ENCODE measurements at regions not wholly inside any gene's neighbourhood (a gene's known extent, or its start where the extent isn't known, plus 50 kb on each side); places are given as distances from the start of the nearest gene placed in this dataset.

- Histone ChIP-seq H3K4me3 (no peak overlapping the region), H3K27ac (no peak overlapping the region), H3K9me3 (ENCODE audit: low read depth) (no peaks in the 10 kb centered on the region), H3K4me1 (ENCODE audit: low read depth) (no peaks in the 10 kb centered on the region), H3K36me3 (no peaks in the 10 kb centered on the region), H3K27me3 (no peaks in the 10 kb centered on the region)
- DNase-seq (ENCODE audit: low read depth in 1 of 2, low spot score in 1 of 2): no peak
- TF ChIP-seq CTCF (IDR thresholded peaks at IDR 0.05; ENCODE audit: low read depth, low read length): no peak
Observed at GRCh38 chr3:116601206-116601605, 108.4 kb upstream of the TUSC7 start.

- Histone ChIP-seq H3K9me3 (ENCODE audit: low read depth) (no peaks in the 10 kb centered on the region), H3K27me3 (no peaks in the 10 kb centered on the region), H3K4me3 (no peak overlapping the region), H3K27ac (no peak overlapping the region), H3K36me3 (no peaks in the 10 kb centered on the region), H3K4me1 (ENCODE audit: low read depth) (no peaks in the 10 kb centered on the region)
- DNase-seq (ENCODE audit: low read depth in 1 of 2, low spot score in 1 of 2): no peak
- no peak for TF ChIP-seq CTCF (IDR thresholded peaks at IDR 0.05; ENCODE audit: low read depth, low read length)
Observed at GRCh38 chr3:116607205-116607604, 102.4 kb upstream of the TUSC7 start.

GRCh38 chr3:116610124-116610523, 99.5 kb upstream of the TUSC7 start:
- DNase-seq (ENCODE audit: low read depth in 1 of 2, low spot score in 1 of 2): no peak
- Histone ChIP-seq H3K27me3 (no peaks in the 10 kb centered on the region), H3K9me3 (ENCODE audit: low read depth) (no peaks in the 10 kb centered on the region), H3K36me3 (no peaks in the 10 kb centered on the region), H3K4me3 (no peak overlapping the region), H3K4me1 (ENCODE audit: low read depth) (no peaks in the 10 kb centered on the region), H3K27ac (no peak overlapping the region)
- TF ChIP-seq CTCF (IDR thresholded peaks at IDR 0.05; ENCODE audit: low read depth, low read length): no peak

- Histone ChIP-seq H3K27ac (no peak overlapping the region), H3K4me1 (ENCODE audit: low read depth) (no peaks in the 10 kb centered on the region), H3K27me3 (no peaks in the 10 kb centered on the region), H3K9me3 (ENCODE audit: low read depth) (no peaks in the 10 kb centered on the region), H3K4me3 (no peak overlapping the region), H3K36me3 (no peaks in the 10 kb centered on the region)
- TF ChIP-seq CTCF (IDR thresholded peaks at IDR 0.05; ENCODE audit: low read depth, low read length): no peak
- DNase-seq (ENCODE audit: low read depth in 1 of 2, low spot score in 1 of 2): peak; percentile 1 to 35
Observed at GRCh38 chr3:116614795-116615362, 94.7 kb upstream of the TUSC7 start.

- Histone ChIP-seq H3K36me3 (no peaks in the 10 kb centered on the region), H3K27me3 (no peaks in the 10 kb centered on the region), H3K4me3 (no peak overlapping the region), H3K9me3 (ENCODE audit: low read depth) (no peaks in the 10 kb centered on the region), H3K4me1 (ENCODE audit: low read depth) (no peaks in the 10 kb centered on the region), H3K27ac (no peak overlapping the region)
- DNase-seq (ENCODE audit: low read depth in 1 of 2, low spot score in 1 of 2): no peak
- no peak for TF ChIP-seq CTCF (IDR thresholded peaks at IDR 0.05; ENCODE audit: low read depth, low read length)
Observed at GRCh38 chr3:116618138-116618537, 91.4 kb upstream of the TUSC7 start.

GRCh38 chr3:116618930-116619329, 90.6 kb upstream of the TUSC7 start:
- Histone ChIP-seq H3K36me3 (no peaks in the 10 kb centered on the region), H3K9me3 (ENCODE audit: low read depth) (no peaks in the 10 kb centered on the region), H3K4me1 (ENCODE audit: low read depth) (no peaks in the 10 kb centered on the region), H3K27ac (no peak overlapping the region), H3K27me3 (no peaks in the 10 kb centered on the region), H3K4me3 (no peak overlapping the region)
- no peak for DNase-seq (ENCODE audit: low read depth in 1 of 2, low spot score in 1 of 2)
- no peak for TF ChIP-seq CTCF (IDR thresholded peaks at IDR 0.05; ENCODE audit: low read depth, low read length)
